ENCODE measurements at regions not wholly inside any gene's neighbourhood (a gene's known extent, or its start where the extent isn't known, plus 50 kb on each side); places are given as distances from the start of the nearest gene placed in this dataset.
"Not testable (repeated sequence)": the region's sequence is repeated elsewhere in the genome, so short reads cannot be mapped to it uniquely, and the experiment has no call there.

- no peak for DNase-seq (ENCODE audit: extremely low read depth in 1 of 2, low read depth in 1 of 2)
Observed at GRCh38 chr3:181974198-181974597, 262.5 kb downstream of the SOX2 start.

- no peak for DNase-seq (ENCODE audit: extremely low read depth in 1 of 2, low read depth in 1 of 2)
Observed at GRCh38 chr3:181976526-181976925, 264.8 kb downstream of the SOX2 start.

- DNase-seq (ENCODE audit: extremely low read depth in 1 of 2, low read depth in 1 of 2): no peak
Observed at GRCh38 chr3:181985386-181985785, 273.7 kb downstream of the SOX2 start.

GRCh38 chr3:181987736-181988135 is 276.0 kb downstream of the SOX2 start:
- DNase-seq (ENCODE audit: extremely low read depth in 1 of 2, low read depth in 1 of 2): no peak

GRCh38 chr3:181998828-181999227 is 287.1 kb downstream of the SOX2 start:
- DNase-seq (ENCODE audit: extremely low read depth in 1 of 2, low read depth in 1 of 2): no peak

- DNase-seq (ENCODE audit: extremely low read depth in 1 of 2, low read depth in 1 of 2): no peak
Observed at GRCh38 chr3:181999314-181999713, 287.6 kb downstream of the SOX2 start.

GRCh38 chr3:182000447-182000846 is 288.7 kb downstream of the SOX2 start:
- no peak for DNase-seq (ENCODE audit: extremely low read depth in 1 of 2, low read depth in 1 of 2)

GRCh38 chr3:182005219-182005618 is 293.5 kb downstream of the SOX2 start:
- DNase-seq (ENCODE audit: extremely low read depth in 1 of 2, low read depth in 1 of 2): no peak

- no peak for DNase-seq (ENCODE audit: extremely low read depth in 1 of 2, low read depth in 1 of 2)
Observed at GRCh38 chr3:182005701-182006100, 294.0 kb downstream of the SOX2 start.

GRCh38 chr3:182006431-182006830 is 294.7 kb downstream of the SOX2 start:
- DNase-seq (ENCODE audit: extremely low read depth in 1 of 2, low read depth in 1 of 2): no peak

- no peak for DNase-seq (ENCODE audit: extremely low read depth in 1 of 2, low read depth in 1 of 2)
Observed at GRCh38 chr3:182007441-182007840, 295.7 kb downstream of the SOX2 start.

GRCh38 chr3:182018361-182018760 is 306.6 kb downstream of the SOX2 start:
- DNase-seq (ENCODE audit: extremely low read depth in 1 of 2, low read depth in 1 of 2): no peak

GRCh38 chr3:182019926-182020325 is 308.2 kb downstream of the SOX2 start:
- DNase-seq (ENCODE audit: extremely low read depth in 1 of 2, low read depth in 1 of 2): no peak

GRCh38 chr3:182023843-182024242 is 312.1 kb downstream of the SOX2 start:
- DNase-seq (ENCODE audit: extremely low read depth in 1 of 2, low read depth in 1 of 2): no peak

- DNase-seq (ENCODE audit: extremely low read depth in 1 of 2, low read depth in 1 of 2): no peak
Observed at GRCh38 chr3:182027366-182027765, 315.6 kb downstream of the SOX2 start.

GRCh38 chr3:182028081-182028480 is 316.4 kb downstream of the SOX2 start:
- DNase-seq (ENCODE audit: extremely low read depth in 1 of 2, low read depth in 1 of 2): no peak

- DNase-seq (ENCODE audit: extremely low read depth in 1 of 2, low read depth in 1 of 2): not testable (repeated sequence)
Observed at GRCh38 chr3:182034231-182034630, 322.5 kb downstream of the SOX2 start.

- no peak for DNase-seq (ENCODE audit: extremely low read depth in 1 of 2, low read depth in 1 of 2)
Observed at GRCh38 chr3:182035324-182035723, 323.6 kb downstream of the SOX2 start.

- DNase-seq (ENCODE audit: extremely low read depth in 1 of 2, low read depth in 1 of 2): no peak
Observed at GRCh38 chr3:182036382-182036781, 324.7 kb downstream of the SOX2 start.

- no peak for DNase-seq (ENCODE audit: extremely low read depth in 1 of 2, low read depth in 1 of 2)
Observed at GRCh38 chr3:182041668-182042291, 330.1 kb downstream of the SOX2 start.

GRCh38 chr3:182045736-182046135 is 334.0 kb downstream of the SOX2 start:
- no peak for DNase-seq (ENCODE audit: extremely low read depth in 1 of 2, low read depth in 1 of 2)

- DNase-seq (ENCODE audit: extremely low read depth in 1 of 2, low read depth in 1 of 2): no peak
Observed at GRCh38 chr3:182046166-182046764, 334.5 kb downstream of the SOX2 start.

GRCh38 chr3:182050932-182051331 is 339.2 kb downstream of the SOX2 start:
- no peak for DNase-seq (ENCODE audit: extremely low read depth in 1 of 2, low read depth in 1 of 2)
